ENCODE measurements at regions not wholly inside any gene's neighbourhood (a gene's known extent, or its start where the extent isn't known, plus 50 kb on each side); places are given as distances from the start of the nearest gene placed in this dataset.
"Not testable (repeated sequence)": the region's sequence is repeated elsewhere in the genome, so short reads cannot be mapped to it uniquely, and the experiment has no call there.

DNA sequence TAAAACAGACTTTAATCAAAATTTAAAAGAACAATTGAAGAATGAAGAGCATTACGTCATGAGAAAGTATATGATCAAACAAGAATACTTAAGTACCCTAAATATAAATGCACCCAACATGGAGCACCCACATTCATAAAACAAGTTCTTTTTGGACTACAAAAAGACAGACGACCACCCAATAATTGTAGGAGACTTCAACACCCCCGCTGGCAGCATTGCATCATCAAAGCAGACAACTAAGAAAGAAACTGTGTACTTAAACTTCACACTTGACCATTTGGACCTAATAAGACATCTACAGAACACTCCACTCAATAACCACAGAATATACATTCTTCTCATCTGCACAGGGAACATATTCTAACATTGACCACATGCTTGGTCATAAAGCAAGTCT is 291.7 kb upstream of the ZNF322 start:
- not testable (repeated sequence) for DNase-seq (ENCODE audit: low read depth in 3 of 3, low spot score in 2 of 3)

- peak; percentile 21 to 32 (median 25) for DNase-seq (ENCODE audit: low read depth in 3 of 3, low spot score in 2 of 3)
These were observed 291.4 kb upstream of the PRSS16 start for GRCh38 chr6:26956078-26956600.

- peak; percentile 18 to 45 (median 38) for DNase-seq (ENCODE audit: low read depth in 3 of 3, low spot score in 2 of 3)
These were observed 290.8 kb upstream of the PRSS16 start for GRCh38 chr6:26956601-26957184.

- not testable (repeated sequence) for DNase-seq (ENCODE audit: low read depth in 3 of 3, low spot score in 2 of 3)
These were observed 289.9 kb upstream of the PRSS16 start for GRCh38 chr6:26957399-26958127.

DNA sequence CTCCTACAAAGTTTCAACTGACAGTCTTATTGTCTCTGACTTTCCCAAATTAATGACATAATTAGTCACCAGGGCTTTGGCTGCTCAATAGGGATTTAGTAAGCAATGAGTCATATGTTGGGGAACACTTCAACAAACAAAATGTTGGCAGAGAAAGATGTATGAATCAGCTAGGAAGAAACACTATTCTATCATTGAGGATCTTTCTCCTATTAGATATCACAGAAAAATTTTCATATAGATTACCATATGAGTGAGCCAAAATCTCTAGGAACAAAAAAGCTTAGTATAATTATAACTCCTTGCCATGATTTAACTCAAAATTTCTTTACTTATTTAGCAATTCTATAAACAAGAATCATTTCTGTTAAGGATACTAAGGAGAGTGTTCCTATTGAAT is 286.3 kb upstream of the PRSS16 start:
- not testable (repeated sequence) for DNase-seq (ENCODE audit: low read depth in 3 of 3, low spot score in 2 of 3)

DNA sequence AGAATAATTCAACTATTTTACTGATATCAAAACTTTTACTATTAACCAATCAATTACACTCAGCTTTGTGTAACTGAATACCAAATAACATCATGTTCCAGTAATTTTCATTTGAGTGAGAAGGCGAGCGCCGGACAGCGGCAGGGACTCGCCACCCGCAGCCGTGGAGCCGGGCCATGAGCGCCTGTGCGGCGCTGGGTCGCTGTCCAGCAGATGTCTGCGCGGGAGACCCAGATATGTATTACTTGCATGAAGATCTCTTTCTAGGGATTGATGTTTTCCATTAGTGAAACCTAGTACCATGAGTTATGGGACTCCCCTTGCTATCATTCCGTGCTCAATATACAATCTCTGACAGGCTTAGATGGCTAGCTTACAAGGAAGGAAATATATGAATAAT is 245.1 kb upstream of the PRSS16 start:
- DNase-seq (ENCODE audit: low read depth in 3 of 3, low spot score in 2 of 3), result no peak

GRCh38 chr6:27007020-27007419 is 240.5 kb upstream of the PRSS16 start:
- DNase-seq (ENCODE audit: low read depth in 3 of 3, low spot score in 2 of 3), result no peak

- DNase-seq (ENCODE audit: low read depth in 3 of 3, low spot score in 2 of 3), result not testable (repeated sequence)
These were observed 238.9 kb upstream of the PRSS16 start for GRCh38 chr6:27008613-27009012.

DNA sequence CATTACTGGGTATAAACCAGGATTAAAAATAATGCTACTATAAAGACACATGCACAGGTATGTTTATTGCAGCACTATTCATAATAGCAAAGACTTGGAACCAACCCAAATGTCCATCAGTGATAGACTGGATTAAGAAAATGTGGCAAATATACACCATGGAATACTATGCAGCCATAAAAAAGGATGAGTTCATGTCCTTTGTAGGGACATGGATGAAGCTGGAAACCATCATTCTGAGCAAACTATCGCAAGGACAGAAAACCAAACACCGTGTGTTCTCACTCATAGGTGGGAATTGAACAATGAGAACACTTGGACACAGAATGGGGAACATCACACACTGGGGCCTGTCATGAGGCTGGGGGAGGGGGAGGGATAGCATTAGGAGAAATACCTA is 233.4 kb upstream of the PRSS16 start:
- DNase-seq (ENCODE audit: low read depth in 3 of 3, low spot score in 2 of 3), result not testable (repeated sequence)

DNA sequence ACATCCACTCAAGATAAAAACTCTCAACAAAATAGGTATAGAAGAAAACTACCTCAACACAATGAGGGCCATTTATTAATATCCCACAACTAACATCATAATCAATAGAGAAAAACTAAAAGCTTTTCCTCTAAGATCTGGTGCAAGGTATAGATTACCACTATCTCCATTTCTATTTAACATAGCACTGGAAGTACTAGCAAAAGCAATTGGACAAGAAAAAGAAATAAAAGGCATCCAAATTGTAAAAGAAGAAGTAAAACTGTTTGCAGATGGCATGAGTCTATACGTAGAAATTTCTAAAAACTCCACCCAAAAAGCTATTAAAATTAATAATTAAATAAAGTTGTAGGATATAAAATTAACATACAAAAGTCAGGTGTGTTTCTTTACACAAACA is 230.8 kb upstream of the PRSS16 start:
- no peak for DNase-seq (ENCODE audit: low read depth in 3 of 3, low spot score in 2 of 3)

DNA sequence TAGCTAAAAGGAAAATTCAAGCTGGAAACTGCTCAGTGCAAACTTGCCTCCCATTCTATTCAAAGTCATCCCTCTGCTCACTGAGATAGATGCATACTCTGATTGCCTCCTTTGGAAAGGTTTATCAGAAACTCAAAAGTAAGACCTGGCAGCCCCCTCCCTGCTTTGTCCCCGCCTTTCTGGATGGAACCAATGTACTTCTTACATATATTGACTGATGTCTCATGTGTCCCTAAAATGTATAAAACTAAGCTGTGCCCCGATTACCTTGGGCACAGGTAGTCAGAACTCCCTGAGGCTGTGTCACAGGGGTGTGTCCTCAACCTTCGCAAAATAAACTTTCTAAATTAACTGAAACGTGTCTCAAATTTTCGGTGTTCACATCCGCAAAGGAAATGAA is 229.1 kb upstream of the PRSS16 start:
- not testable (repeated sequence) for DNase-seq (ENCODE audit: low read depth in 3 of 3, low spot score in 2 of 3)

- peak; percentile 72 to 77 (median 75) for DNase-seq (ENCODE audit: low read depth in 3 of 3, low spot score in 2 of 3)
These were observed 227.6 kb upstream of the PRSS16 start for GRCh38 chr6:27019651-27020552.

GRCh38 chr6:27020553-27020880 is 227.0 kb upstream of the PRSS16 start:
- DNase-seq (ENCODE audit: low read depth in 3 of 3, low spot score in 2 of 3), result no peak

DNA sequence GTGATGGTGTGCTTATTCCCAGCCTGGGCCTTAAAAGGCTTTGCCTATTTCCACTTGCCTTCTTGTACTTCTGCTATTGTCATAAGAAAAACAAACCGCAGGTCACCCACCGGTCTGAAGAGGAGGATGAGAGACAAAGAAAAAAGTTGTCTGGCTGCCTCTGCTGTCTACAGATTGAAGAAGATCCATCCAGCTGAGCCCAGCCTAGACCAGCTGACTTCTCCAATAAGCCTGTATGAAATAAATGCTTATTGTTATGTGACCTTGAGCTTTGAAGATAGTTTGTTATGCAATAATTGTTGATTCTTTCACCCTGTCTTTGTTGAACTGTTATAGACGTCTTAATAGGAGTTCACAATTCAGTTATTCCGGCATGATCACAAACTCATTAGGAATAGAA is 223.8 kb upstream of the PRSS16 start:
- no peak for DNase-seq (ENCODE audit: low read depth in 3 of 3, low spot score in 2 of 3)

GRCh38 chr6:27025351-27025750 is 222.2 kb upstream of the PRSS16 start:
- no peak for DNase-seq (ENCODE audit: low read depth in 3 of 3, low spot score in 2 of 3)

DNA sequence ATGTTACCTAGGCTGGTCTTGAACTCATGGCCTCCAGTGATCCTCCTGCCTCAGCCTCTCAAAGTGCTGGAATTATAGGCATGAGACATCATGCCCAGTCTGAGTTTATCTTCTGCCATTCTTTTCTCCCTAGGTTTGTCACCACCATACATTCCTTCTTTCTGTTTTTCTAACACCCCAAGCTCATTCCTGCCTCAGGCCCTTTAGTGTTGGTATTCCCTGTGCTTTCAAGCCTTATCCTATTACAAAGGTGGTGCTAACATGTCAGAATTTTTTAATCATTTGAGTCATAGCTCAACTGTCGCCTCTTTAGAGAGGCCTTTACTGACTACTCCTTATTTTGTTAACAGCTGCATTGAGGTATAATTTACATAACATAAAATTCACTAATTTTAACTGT is 221.1 kb upstream of the PRSS16 start:
- DNase-seq (ENCODE audit: low read depth in 3 of 3, low spot score in 2 of 3), result no peak

DNA sequence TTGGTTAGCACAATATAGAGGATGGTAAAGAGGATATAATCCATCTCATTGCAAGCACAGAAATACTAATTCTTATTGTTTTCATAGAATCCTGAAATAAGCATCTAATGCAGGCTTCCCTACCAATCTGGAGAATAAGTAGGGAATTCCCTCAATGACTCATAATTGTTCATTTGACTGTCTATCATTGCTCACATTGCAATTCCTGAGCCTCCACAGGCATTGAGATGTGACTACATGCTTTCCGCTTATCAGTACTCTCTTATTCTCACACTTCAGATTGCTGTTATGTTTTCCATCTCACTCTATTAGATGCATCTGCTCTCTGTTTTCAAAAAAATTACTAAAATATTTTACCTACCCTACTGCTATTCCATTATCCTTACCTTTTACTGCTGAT is 216.2 kb upstream of the PRSS16 start:
- no peak for DNase-seq (ENCODE audit: low read depth in 3 of 3, low spot score in 2 of 3)

DNA sequence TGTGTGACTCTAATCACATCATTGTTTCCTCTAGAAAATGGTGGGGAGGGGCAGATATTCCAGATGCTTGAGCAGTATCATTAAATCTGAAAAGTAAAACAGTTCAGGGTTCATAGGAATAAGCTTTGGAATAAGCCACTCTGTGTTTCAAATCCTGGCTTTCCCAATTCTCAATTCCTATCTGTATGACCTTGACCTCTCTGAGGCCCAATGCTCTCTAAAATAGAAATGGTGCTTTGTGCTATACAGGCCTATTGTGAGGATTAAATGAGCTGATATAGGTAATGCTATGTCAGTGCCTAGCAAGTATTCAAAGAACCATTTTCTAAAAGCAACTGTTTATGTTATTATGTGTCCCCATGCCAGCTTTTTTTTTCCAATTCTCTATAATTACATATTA is 209.0 kb upstream of the PRSS16 start:
- DNase-seq (ENCODE audit: low read depth in 3 of 3, low spot score in 2 of 3), result no peak

GRCh38 chr6:27040244-27041042 is 207.1 kb upstream of the PRSS16 start:
- DNase-seq (ENCODE audit: low read depth in 3 of 3, low spot score in 2 of 3), result no peak

DNA sequence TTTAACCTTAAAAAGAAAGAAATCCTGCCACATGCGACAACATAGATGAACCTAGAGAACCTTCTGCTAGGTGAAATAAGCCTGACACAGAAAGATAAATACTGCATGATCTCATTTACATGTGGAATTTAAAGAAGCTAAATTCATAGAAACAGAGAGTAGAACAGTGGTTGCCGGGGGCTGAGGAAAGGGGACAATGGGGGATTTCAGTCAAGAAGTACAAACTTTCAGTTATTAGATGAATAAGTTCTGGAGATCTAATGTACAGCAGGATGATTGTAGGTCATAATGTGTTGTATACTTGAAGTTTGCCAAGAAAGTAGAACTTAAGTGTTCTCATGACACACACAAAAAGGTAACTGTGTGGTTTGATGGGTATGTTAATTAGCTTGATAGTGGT is 204.3 kb upstream of the PRSS16 start:
- no peak for DNase-seq (ENCODE audit: low read depth in 3 of 3, low spot score in 2 of 3)

- not testable (repeated sequence) for DNase-seq (ENCODE audit: low read depth in 3 of 3, low spot score in 2 of 3)
These were observed 202.4 kb upstream of the PRSS16 start for GRCh38 chr6:27045131-27045530.
